SH-SY5Y (cell line): ENCODE measurements at regions not wholly inside any gene's neighbourhood (a gene's known extent, or its start where the extent isn't known, plus 50 kb on each side); places are given as distances from the start of the nearest gene placed in this dataset.

Experiments used
- GATA2 ChIP-seq: IDR thresholded peaks from 2 replicates; pipeline ENCODE4 v1.6.1; 2011; ENCODE audit warnings: mild to moderate bottlenecking, low read depth, low read length
- GATA3 ChIP-seq: IDR thresholded peaks from 2 replicates; pipeline ENCODE4 v1.6.1; 2011; ENCODE audit warnings: low read depth, mild to moderate bottlenecking, low read length, moderate library complexity

DNA sequence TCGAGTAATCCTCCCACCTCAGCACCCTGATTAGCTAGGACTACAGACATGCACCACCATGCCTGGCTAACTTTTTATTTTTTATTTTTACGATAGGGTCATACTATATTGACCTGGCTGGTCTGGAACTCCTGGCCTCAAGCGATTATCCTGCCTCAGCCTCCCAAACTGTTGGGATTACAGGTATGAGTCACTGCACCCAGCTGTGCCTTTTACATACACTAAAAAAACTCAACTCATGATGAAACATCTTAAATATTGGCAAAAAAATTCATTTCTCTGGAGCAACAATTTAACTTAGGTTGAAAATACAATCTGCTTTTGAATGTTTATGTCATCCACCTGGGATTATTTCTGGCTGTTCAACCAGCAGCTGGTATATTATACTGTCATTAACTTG is 598.3 kb upstream of the ZP4 start:
- no peak for TF ChIP-seq GATA3
- no peak for TF ChIP-seq GATA2
